GM12878 (cell line): ENCODE measurements at regions not wholly inside any gene's neighbourhood (a gene's known extent, or its start where the extent isn't known, plus 50 kb on each side); places are given as distances from the start of the nearest gene placed in this dataset.

Experiments
- ATAC-seq: fragments of 200-7000 bp; cut with Tn5 transposase; 3 replicates; pipeline ENCODE4 v1.9.1; 2020; ENCODE audit warnings: mild to moderate bottlenecking, moderate library complexity
- BruUV-seq: library from RNA; stranded (reverse); fragments of 400-500 nt; replicated peaks from 2 replicates; lab custom pipeline; 2021; lab: Mats Ljungman, UMichigan
- CTCF ChIA-PET: fragments of 300-600 bp; sonication (Branson Sonifier 250); formaldehyde crosslinking; extraction: SDS; loops from one replicate; lab custom pipeline; 2021; ENCODE audit warnings: inconsistent platforms; lab: Yijun Ruan, JAX
- POLR2A ChIA-PET: fragments of 350-600 bp; formaldehyde crosslinking; extraction: SDS; loops from one replicate; lab custom pipeline; 2021; ENCODE audit warnings: inconsistent platforms; lab: Charles Lee
- RAD21 ChIA-PET: fragments of 300-600 bp; sonication (Branson Sonifier 250); formaldehyde crosslinking; loops from one replicate; lab custom pipeline; 2023; ENCODE audit warnings: antibody characterized with exemption; ENCODE audit not compliant: unreplicated experiment; lab: Charles Lee
- SMC1A ChIA-PET: fragments of 300-600 bp; sonication (Branson Sonifier 250); formaldehyde crosslinking; loops from one replicate; lab custom pipeline; 2023; ENCODE audit not compliant: unreplicated experiment, uncharacterized antibody; lab: Charles Lee
- DNase-seq: peaks from one replicate; pipeline ENCODE4 v3.0.0-alpha.2; 2011; ENCODE audit warnings: low read depth, low spot score
- FAIRE-seq: peaks from 3 replicates; lab custom pipeline; 2011; peaks lifted over from hg19 to GRCh38; lab: Jason Lieb, UNC
- H2AFZ ChIP-seq: 2 replicates; pipeline ENCODE4 v1.6.0; 2011; ENCODE audit warnings: low read depth, low read length, control low read depth; ENCODE audit not compliant: control insufficient read depth
- H3K27ac ChIP-seq: 2 replicates; pipeline ENCODE4 v1.5.1; 2011; ENCODE audit warnings: control low read depth; ENCODE audit not compliant: control insufficient read depth, insufficient read depth
- H3K27me3 ChIP-seq, 2 experiments: replicated peaks in 1 of 2; 2 replicates each; pipeline versions ENCODE4 v1.6.0 to v1.6.1; 2011; ENCODE audit warnings: low read length in 1 of 2; ENCODE audit not compliant: control insufficient read depth in 2 of 2, insufficient read depth in 2 of 2
- H3K36me3 ChIP-seq, 2 experiments: 2 replicates each; pipeline ENCODE4 v1.5.1; 2011; ENCODE audit warnings: low read length in 1 of 2; ENCODE audit not compliant: control insufficient read depth in 2 of 2, insufficient read depth in 2 of 2
- H3K4me1 ChIP-seq: 2 replicates; pipeline ENCODE4 v1.6.1; 2011; ENCODE audit warnings: mild to moderate bottlenecking, low read length, moderate library complexity, mixed read lengths; ENCODE audit not compliant: control insufficient read depth, insufficient read depth
- H3K4me2 ChIP-seq: 2 replicates; pipeline ENCODE4 v1.6.0; 2011; ENCODE audit warnings: control low read depth; ENCODE audit not compliant: control insufficient read depth, insufficient read depth
- H3K4me3 ChIP-seq: fragments of 200-600 bp; sonication (generic); 2 replicates; pipeline ENCODE4 v1.5.1; 2016
- H3K79me2 ChIP-seq: 2 replicates; pipeline ENCODE4 v1.6.0; 2011; ENCODE audit warnings: low read length; ENCODE audit not compliant: control insufficient read depth, insufficient read depth
- H3K9ac ChIP-seq: 2 replicates; pipeline ENCODE4 v1.8.0; 2011; ENCODE audit warnings: low read length, control low read depth, mixed read lengths; ENCODE audit not compliant: control insufficient read depth, insufficient read depth
- H3K9me3 ChIP-seq: replicated peaks from 3 replicates; pipeline ENCODE4 v1.5.1; 2011; ENCODE audit warnings: mild to moderate bottlenecking, low read length; ENCODE audit not compliant: control insufficient read depth, insufficient read depth
- H4K20me1 ChIP-seq: 2 replicates; pipeline ENCODE4 v1.6.0; 2011; ENCODE audit not compliant: control insufficient read depth, insufficient read depth
- ASH2L ChIP-seq: fragments of 300-600, 200-600 bp; sonication (generic); IDR thresholded peaks from 2 replicates; pipeline ENCODE4 v1.6.1; 2017; ENCODE audit warnings: low read depth, mild to moderate bottlenecking, borderline replicate concordance
- CEBPB ChIP-seq, 2 experiments: fragments of 150-350 bp in 1 of 2; IDR thresholded peaks; 2 replicates each; pipeline ENCODE4 v1.6.1; 2012 to 2014; ENCODE audit warnings: low read depth in 2 of 2, low read length in 2 of 2, borderline replicate concordance in 1 of 2, inconsistent platforms in 1 of 2
- EGR1 ChIP-seq, 2 experiments: IDR thresholded peaks; 1 replicate in 1 of 2; 2 replicates in 1 of 2; pipeline ENCODE4 v1.6.1; 2011 to 2012; ENCODE audit warnings: low read depth in 2 of 2, low read length in 2 of 2, borderline replicate concordance in 1 of 2, mild to moderate bottlenecking in 1 of 2, moderate library complexity in 1 of 2
- HDAC6 ChIP-seq: fragments of 200-600 bp; sonication (generic); IDR thresholded peaks from one replicate; pipeline ENCODE4 v1.8.0; 2017; ENCODE audit warnings: antibody characterized with exemption; ENCODE audit not compliant: unreplicated experiment
- KLF5 ChIP-seq: fragments of 450-650 bp; IDR thresholded peaks from 2 replicates; pipeline ENCODE4 v1.6.1; 2014; ENCODE audit warnings: mild to moderate bottlenecking; ENCODE audit not compliant: partially characterized antibody
- NFXL1 ChIP-seq: fragments of 450-650 bp; IDR thresholded peaks from 2 replicates; pipeline ENCODE4 v1.6.1; 2017; ENCODE audit warnings: antibody characterized with exemption, mild to moderate bottlenecking, borderline replicate concordance
- POLR2A ChIP-seq: IDR thresholded peaks from 2 replicates; pipeline ENCODE4 v1.6.1; 2011; ENCODE audit warnings: low read depth, mild to moderate bottlenecking, low read length
- RAD21 ChIP-seq: IDR thresholded peaks from 2 replicates; pipeline ENCODE4 v1.6.1; 2011; ENCODE audit warnings: mild to moderate bottlenecking, low read depth, low read length, moderate library complexity; ENCODE audit not compliant: insufficient read depth
- RELA ChIP-seq: fragments of 450-650 bp; IDR thresholded peaks from 2 replicates; pipeline ENCODE4 v1.8.0; 2014; ENCODE audit warnings: borderline replicate concordance; ENCODE audit not compliant: partially characterized antibody
- ZNF24 ChIP-seq: fragments of 450-650 bp; IDR thresholded peaks from 2 replicates; pipeline ENCODE4 v1.6.1; 2017; ENCODE audit warnings: antibody characterized with exemption, mild to moderate bottlenecking
- ZNF592 ChIP-seq: fragments of 450-650 bp; IDR thresholded peaks from 2 replicates; pipeline ENCODE4 v1.6.1; 2017; ENCODE audit warnings: mild to moderate bottlenecking, moderate library complexity
- in situ Hi-C: fragments of 300-500 bp; cut with MboI; formaldehyde crosslinking; loops from 9 replicates; pipeline ENCODE4 v1.14.3; 2018; ENCODE audit warnings: mixed read lengths
- intact Hi-C: fragments of 100-400 bp; cut with micrococcal nuclease; formaldehyde crosslinking; loops from one replicate; pipeline ENCODE4 v1.14.2; 2022; ENCODE audit not compliant: unreplicated experiment

GRCh38 chr3:145971186-145971585, 189.8 kb downstream of the PLOD2 start:
- H3K4me2 ChIP-seq, result no peak overlapping the region
- intact Hi-C loops (no loop called here), in situ Hi-C loops (no loop called here)
- no peaks in the 10 kb centered on the region for H3K79me2 ChIP-seq
- ATAC-seq (no peak), FAIRE-seq (no peak), DNase-seq (no peak)
- no peaks in the 10 kb centered on the region for H4K20me1 ChIP-seq
- ChIA-PET POLR2A (no interaction called here), SMC1A (interaction anchor here (0.9 to 1.5 kb wide), 2 partner anchors 22 to 101 kb away, joined by 3 read pairs; no protein-coding TSS in a partner anchor), RAD21 (no interaction called here), CTCF (no interaction called here)
- H3K36me3 ChIP-seq, result no peaks in the 10 kb centered on the region
- BruUV-seq, result no TSS peak
- H3K4me1 ChIP-seq, result no peaks in the 10 kb centered on the region
- no peaks in the 10 kb centered on the region for H3K27me3 ChIP-seq
- H3K9ac ChIP-seq, result no peak overlapping the region
- TF ChIP-seq POLR2A (no peak), KLF5 (no peak), ZNF592 (no peak), RAD21 (no peak), EGR1 (IDR thresholded peaks at IDR 0.05; ENCODE audit: borderline replicate concordance in 1 of 2, low read depth in 2 of 2, low read length in 2 of 2) (no peak), NFXL1 (no peak), ZNF24 (no peak), RELA (no peak), CEBPB (IDR thresholded peaks at IDR 0.05; ENCODE audit: borderline replicate concordance in 1 of 2, low read depth in 2 of 2, low read length in 2 of 2) (no peak), HDAC6 (no peak), ASH2L (no peak)
- no peak overlapping the region for H3K27ac ChIP-seq
- H3K9me3 ChIP-seq, result no peaks in the 10 kb centered on the region
- no peak overlapping the region for H2AFZ ChIP-seq
- H3K4me3 ChIP-seq, result no peak overlapping the region
